ENCODE measurements at regions not wholly inside any gene's neighbourhood (a gene's known extent, or its start where the extent isn't known, plus 50 kb on each side); places are given as distances from the start of the nearest gene placed in this dataset.

DNA sequence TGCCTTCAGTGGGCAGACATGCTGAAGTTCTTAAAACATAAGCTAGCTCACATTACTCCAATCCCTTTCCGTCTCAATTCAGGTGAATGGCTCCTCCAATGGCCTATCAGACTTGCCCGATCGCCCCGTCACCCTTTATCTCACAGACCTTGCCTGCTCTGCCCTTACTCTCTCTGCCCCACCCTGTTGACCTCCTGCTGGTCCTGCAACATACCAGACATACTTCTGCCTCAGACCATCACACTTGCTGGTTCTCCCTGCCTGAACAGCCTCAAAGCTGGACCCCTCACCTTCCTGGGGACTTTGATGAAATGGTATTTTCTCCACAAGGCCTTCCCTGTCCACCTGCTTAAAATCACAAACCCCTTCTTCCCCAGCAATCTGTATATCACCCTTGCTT is 340.1 kb upstream of the NR3C2 start:
- H3K9me3 ChIP-seq, result no peaks in the 10 kb centered on the region
- ATAC-seq (ENCODE audit: insufficient number of reproducible peaks, low FRiP score, low read depth), result no peak
- TF ChIP-seq, protein P1, sequence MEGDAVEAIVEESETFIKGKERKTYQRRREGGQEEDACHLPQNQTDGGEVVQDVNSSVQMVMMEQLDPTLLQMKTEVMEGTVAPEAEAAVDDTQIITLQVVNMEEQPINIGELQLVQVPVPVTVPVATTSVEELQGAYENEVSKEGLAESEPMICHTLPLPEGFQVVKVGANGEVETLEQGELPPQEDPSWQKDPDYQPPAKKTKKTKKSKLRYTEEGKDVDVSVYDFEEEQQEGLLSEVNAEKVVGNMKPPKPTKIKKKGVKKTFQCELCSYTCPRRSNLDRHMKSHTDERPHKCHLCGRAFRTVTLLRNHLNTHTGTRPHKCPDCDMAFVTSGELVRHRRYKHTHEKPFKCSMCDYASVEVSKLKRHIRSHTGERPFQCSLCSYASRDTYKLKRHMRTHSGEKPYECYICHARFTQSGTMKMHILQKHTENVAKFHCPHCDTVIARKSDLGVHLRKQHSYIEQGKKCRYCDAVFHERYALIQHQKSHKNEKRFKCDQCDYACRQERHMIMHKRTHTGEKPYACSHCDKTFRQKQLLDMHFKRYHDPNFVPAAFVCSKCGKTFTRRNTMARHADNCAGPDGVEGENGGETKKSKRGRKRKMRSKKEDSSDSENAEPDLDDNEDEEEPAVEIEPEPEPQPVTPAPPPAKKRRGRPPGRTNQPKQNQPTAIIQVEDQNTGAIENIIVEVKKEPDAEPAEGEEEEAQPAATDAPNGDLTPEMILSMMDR (IDR thresholded peaks at IDR 0.05), result no peak
- H3K4me1 ChIP-seq (ENCODE audit: control insufficient read depth in 1 of 2, low read depth in 2 of 2), result no peaks in the 10 kb centered on the region
- H3K4me3 ChIP-seq, result no peak overlapping the region
- H3K27me3 ChIP-seq (replicated peaks; ENCODE audit: insufficient read depth), result no peaks in the 10 kb centered on the region
- DNase-seq (ENCODE audit: low spot score), result no peak
- no peak overlapping the region for H3K27ac ChIP-seq
- no peaks in the 10 kb centered on the region for H3K36me3 ChIP-seq

GRCh38 chr4:148780426-148781005 is 338.3 kb upstream of the NR3C2 start:
- H3K4me1 ChIP-seq (ENCODE audit: control insufficient read depth in 1 of 2, low read depth in 2 of 2), result no peaks in the 10 kb centered on the region
- ATAC-seq (ENCODE audit: insufficient number of reproducible peaks, low FRiP score, low read depth) (no peak), DNase-seq (ENCODE audit: low spot score) (no peak)
- no peak overlapping the region for H3K4me3 ChIP-seq
- H3K36me3 ChIP-seq, result no peaks in the 10 kb centered on the region
- TF ChIP-seq, protein P1 (IDR thresholded peaks at IDR 0.05), result no peak
- H3K27ac ChIP-seq, result no peak overlapping the region
- no peaks in the 10 kb centered on the region for H3K9me3 ChIP-seq
- no peaks in the 10 kb centered on the region for H3K27me3 ChIP-seq (replicated peaks; ENCODE audit: insufficient read depth)

DNA sequence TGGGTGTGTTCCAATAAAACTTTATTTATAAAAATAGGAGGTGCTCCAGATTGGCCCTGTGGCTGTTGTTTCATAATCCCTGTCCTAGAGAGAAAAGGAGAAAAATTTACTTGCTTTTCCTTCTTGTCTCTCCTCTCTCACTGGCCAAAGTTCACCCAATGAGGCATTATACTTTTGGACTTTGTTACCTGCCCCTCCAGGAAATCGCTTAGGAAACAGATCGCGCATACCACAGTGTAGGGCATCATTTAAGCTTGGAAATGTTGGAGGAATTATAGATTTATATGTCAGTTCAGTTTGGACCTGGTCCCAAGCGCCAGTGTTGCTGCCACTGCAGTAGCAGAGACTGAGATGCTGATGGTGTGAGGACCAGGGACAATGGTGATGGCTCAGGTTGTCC is 337.6 kb upstream of the NR3C2 start:
- ATAC-seq (ENCODE audit: insufficient number of reproducible peaks, low FRiP score, low read depth), result no peak
- H3K9me3 ChIP-seq, result no peaks in the 10 kb centered on the region
- no peaks in the 10 kb centered on the region for H3K27me3 ChIP-seq (replicated peaks; ENCODE audit: insufficient read depth)
- no peak overlapping the region for H3K4me3 ChIP-seq
- no peaks in the 10 kb centered on the region for H3K36me3 ChIP-seq
- DNase-seq (ENCODE audit: low spot score), result no peak
- TF ChIP-seq, protein P1 (IDR thresholded peaks at IDR 0.05), result no peak
- H3K27ac ChIP-seq, result no peak overlapping the region
- H3K4me1 ChIP-seq (ENCODE audit: control insufficient read depth in 1 of 2, low read depth in 2 of 2), result no peaks in the 10 kb centered on the region

DNA sequence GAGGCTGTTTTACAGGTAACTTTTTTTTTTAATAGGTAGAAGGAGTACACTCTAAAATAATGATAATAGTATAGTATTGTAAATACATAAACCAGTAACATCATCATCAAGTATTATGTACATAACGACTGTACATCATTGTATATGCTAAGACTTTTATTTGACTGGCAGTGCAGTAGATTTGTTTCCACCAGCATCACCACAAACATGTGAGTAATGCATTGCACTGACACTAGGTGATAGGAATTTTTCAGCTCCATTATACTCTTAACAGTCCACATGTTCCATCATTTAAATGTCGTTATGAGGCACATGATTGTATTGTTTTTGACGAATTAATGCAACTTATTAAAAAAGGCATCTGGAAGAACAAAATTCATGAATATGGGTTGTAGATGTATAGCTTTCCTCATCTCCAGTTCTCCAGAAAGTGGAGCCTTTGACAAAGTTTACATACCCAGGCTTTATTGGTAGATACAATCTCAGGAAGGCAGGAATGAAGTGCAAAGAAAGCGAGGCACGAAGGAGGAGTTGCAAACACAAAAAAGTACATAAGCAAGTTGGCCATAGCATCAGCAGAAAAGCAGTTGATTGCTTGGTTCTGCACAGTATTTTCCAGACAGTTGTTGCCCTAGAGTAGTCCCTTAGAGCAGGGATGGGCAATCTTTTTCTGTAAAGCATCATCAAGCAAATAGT is 336.9 kb upstream of the NR3C2 start:
- Histone ChIP-seq H3K27me3 (replicated peaks; ENCODE audit: insufficient read depth) (no peaks in the 10 kb centered on the region), H3K27ac (no peak overlapping the region), H3K36me3 (no peaks in the 10 kb centered on the region), H3K9me3 (no peaks in the 10 kb centered on the region), H3K4me1 (ENCODE audit: control insufficient read depth in 1 of 2, low read depth in 2 of 2) (no peaks in the 10 kb centered on the region), H3K4me3 (no peak overlapping the region)
- TF ChIP-seq, protein P1 (IDR thresholded peaks at IDR 0.05), result no peak
- DNase-seq (ENCODE audit: low spot score), result no peak
- no peak for ATAC-seq (ENCODE audit: insufficient number of reproducible peaks, low FRiP score, low read depth)

GRCh38 chr4:148776941-148777340 is 334.7 kb upstream of the NR3C2 start:
- ATAC-seq (ENCODE audit: insufficient number of reproducible peaks, low FRiP score, low read depth) (no peak), DNase-seq (ENCODE audit: low spot score) (no peak)
- Histone ChIP-seq H3K27me3 (replicated peaks; ENCODE audit: insufficient read depth) (no peaks in the 10 kb centered on the region), H3K9me3 (no peaks in the 10 kb centered on the region), H3K4me3 (no peak overlapping the region), H3K27ac (no peak overlapping the region), H3K4me1 (ENCODE audit: control insufficient read depth in 1 of 2, low read depth in 2 of 2) (no peaks in the 10 kb centered on the region), H3K36me3 (no peaks in the 10 kb centered on the region)
- TF ChIP-seq, protein P1 (IDR thresholded peaks at IDR 0.05), result no peak

All from thoracic aorta (tissue), 2 donors.